ENCODE measurements at regions not wholly inside any gene's neighbourhood (a gene's known extent, or its start where the extent isn't known, plus 50 kb on each side); places are given as distances from the start of the nearest gene placed in this dataset.

- ChIA-PET RAD21 (ENCODE audit: unreplicated experiment) (interaction anchor here (0.7 to 1.9 kb wide), 3 partner anchors 10 to 854 kb away, joined by 3 to 10 read pairs (median 5); no protein-coding TSS in a partner anchor), SMC1A (ENCODE audit: uncharacterized antibody, unreplicated experiment) (interaction anchor here (0.6 to 2.0 kb wide), 6 partner anchors 8 to 885 kb away, joined by 3 to 10 read pairs (median 4); no protein-coding TSS in a partner anchor), POLR2A (no interaction called here), CTCF (interaction anchor here (1.4 to 2.1 kb wide), 6 partner anchors 8 to 884 kb away, joined by 3 to 7 read pairs (median 5); no protein-coding TSS in a partner anchor)
- Histone ChIP-seq H3K9ac (ENCODE audit: control insufficient read depth, insufficient read depth, low read length) (no peak overlapping the region), H3K27ac (ENCODE audit: control insufficient read depth, insufficient read depth) (no peak overlapping the region), H3K4me1 (ENCODE audit: control insufficient read depth, insufficient read depth, low read length) (peaks cover 14% of the 10 kb centered on the region), H3K36me3 (ENCODE audit: control insufficient read depth in 2 of 2, insufficient read depth in 2 of 2, low read length in 1 of 2) (no peaks in the 10 kb centered on the region), H3K27me3 (replicated peaks in 1 of 2; ENCODE audit: control insufficient read depth in 2 of 2, insufficient read depth in 2 of 2, low read length in 1 of 2) (peaks cover 0 to 43% of the 10 kb centered on the region in 2 experiments; a peak in 2 of 4 replicates), H3K4me2 (ENCODE audit: control insufficient read depth, insufficient read depth) (peak overlapping the region; percentile 73), H3K79me2 (ENCODE audit: control insufficient read depth, insufficient read depth, low read length) (no peaks in the 10 kb centered on the region), H3K9me3 (replicated peaks; ENCODE audit: control insufficient read depth, insufficient read depth, low read length) (no peaks in the 10 kb centered on the region; the same call in 2 of the 3 replicates), H3K4me3 (no peak overlapping the region), H2AFZ (ENCODE audit: control insufficient read depth, low read depth, low read length) (no peak overlapping the region), H4K20me1 (ENCODE audit: control insufficient read depth, insufficient read depth) (no peaks in the 10 kb centered on the region)
- in situ Hi-C loops (cut with MboI) (no loop called here), intact Hi-C loops (cut with micrococcal nuclease; ENCODE audit: unreplicated experiment) (loop anchor here (5.0 kb wide), 1 partner anchor 1253 kb away; the partner anchor contains the start of gene CCNH)
- no peak for DNase-seq (ENCODE audit: low read depth, low spot score)
- TF ChIP-seq SP1 (IDR thresholded peaks at IDR 0.05; ENCODE audit: low read depth, low read length) (no peak), USF2 (IDR thresholded peaks at IDR 0.05; ENCODE audit: borderline replicate concordance, low read depth, low read length) (no peak), RB1 (IDR thresholded peaks at IDR 0.05; ENCODE audit: borderline replicate concordance) (no peak), ETV6 (conservative IDR thresholded peaks at IDR 0.05 in 1 of 2, IDR thresholded peaks at IDR 0.05 in 1 of 2; ENCODE audit: borderline replicate concordance in 1 of 2, low read depth in 1 of 2) (no peak), TCF7 (IDR thresholded peaks at IDR 0.05; ENCODE audit: borderline replicate concordance) (no peak), SUZ12 (IDR thresholded peaks at IDR 0.05; ENCODE audit: unreplicated experiment) (no peak), SIN3A (IDR thresholded peaks at IDR 0.05; ENCODE audit: low read depth, low read length) (no peak), GABPA (IDR thresholded peaks at IDR 0.05; ENCODE audit: low read depth) (no peak), PML (IDR thresholded peaks at IDR 0.05; ENCODE audit: low read length) (no peak), RELA (IDR thresholded peaks at IDR 0.05; ENCODE audit: borderline replicate concordance, partially characterized antibody) (no peak), KAT2A (conservative IDR thresholded peaks at IDR 0.05; ENCODE audit: control insufficient read depth, low read depth, low read length) (no peak), ZSCAN29 (IDR thresholded peaks at IDR 0.05) (no peak), ZZZ3 (IDR thresholded peaks at IDR 0.05; ENCODE audit: control insufficient read depth, insufficient read length, low read depth) (no peak)
- 32% methylated on average over 17 of the region's 17 CpGs for WGBS (ENCODE audit: insufficient coverage, insufficient replicate concordance, low lambda C conversion rate, missing lambda C conversion rate)
- no TSS peak for BruUV-seq (replicated peaks)
- ATAC-seq, result no peak
- no peak for FAIRE-seq
Measured at GRCh38 chr5:88665750-88666215, 217.2 kb downstream of the MEF2C start.

Data from GM12878 (cell line).